Nephron progenitor cell (in vitro differentiated cells): ENCODE measurements at regions not wholly inside any gene's neighbourhood (a gene's known extent, or its start where the extent isn't known, plus 50 kb on each side); places are given as distances from the start of the nearest gene placed in this dataset.

Experiments
- DNase-seq: peaks from one replicate; pipeline ENCODE4 v3.0.0; 2021
- H3K27ac Mint-ChIP-seq: 2 replicates; pipeline ENCODE4 v1.8.0; 2021; ENCODE audit warnings: mild to moderate bottlenecking, moderate library complexity, mixed read lengths
- H3K27me3 Mint-ChIP-seq: 2 replicates; pipeline ENCODE4 v1.8.0; 2021; ENCODE audit warnings: mild to moderate bottlenecking, low read depth, mixed read lengths; ENCODE audit not compliant: poor library complexity
- H3K36me3 Mint-ChIP-seq: 2 replicates; pipeline ENCODE4 v1.8.0; 2021; ENCODE audit warnings: low read depth, mixed read lengths
- H3K4me1 Mint-ChIP-seq: 2 replicates; pipeline ENCODE4 v1.8.0; 2021; ENCODE audit warnings: mixed read lengths
- H3K4me3 Mint-ChIP-seq: 2 replicates; pipeline ENCODE4 v1.8.0; 2021; ENCODE audit warnings: mild to moderate bottlenecking, moderate library complexity, mixed read lengths
- H3K9me3 Mint-ChIP-seq: 2 replicates; pipeline ENCODE4 v1.8.0; 2021; ENCODE audit warnings: mild to moderate bottlenecking, moderate library complexity, mixed read lengths
- CTCF ChIP-seq: fragments of 200-600 bp; sonication (generic); IDR thresholded peaks from 2 replicates; pipeline ENCODE4 v1.5.0; 2021; ENCODE audit warnings: antibody characterized with exemption

- no peak for DNase-seq
- Mint-ChIP-seq H3K27ac (no peak overlapping the region), H3K27me3 (peaks cover 21% of the 10 kb centered on the region), H3K4me1 (peaks cover 53% of the 10 kb centered on the region), H3K9me3 (no peaks in the 10 kb centered on the region), H3K36me3 (no peaks in the 10 kb centered on the region), H3K4me3 (no peak overlapping the region)
- no peak for TF ChIP-seq CTCF
These were observed 197.4 kb downstream of the ERCC6L2 start for GRCh38 chr9:96072930-96073329.

GRCh38 chr9:96071815-96072124, 196.3 kb downstream of the ERCC6L2 start:
- TF ChIP-seq CTCF, result no peak
- H3K9me3 Mint-ChIP-seq, result no peaks in the 10 kb centered on the region
- no peak for DNase-seq
- H3K27ac Mint-ChIP-seq, result no peak overlapping the region
- H3K36me3 Mint-ChIP-seq, result no peaks in the 10 kb centered on the region
- H3K27me3 Mint-ChIP-seq, result peaks cover 21% of the 10 kb centered on the region
- H3K4me3 Mint-ChIP-seq, result no peak overlapping the region
- peaks cover 55% of the 10 kb centered on the region for H3K4me1 Mint-ChIP-seq

GRCh38 chr9:96071076-96071814, 195.8 kb downstream of the ERCC6L2 start:
- peaks cover 55% of the 10 kb centered on the region for H3K4me1 Mint-ChIP-seq
- H3K36me3 Mint-ChIP-seq, result no peaks in the 10 kb centered on the region
- no peak for DNase-seq
- no peak overlapping the region for H3K27ac Mint-ChIP-seq
- no peak overlapping the region for H3K4me3 Mint-ChIP-seq
- H3K9me3 Mint-ChIP-seq, result no peaks in the 10 kb centered on the region
- peak; percentile 51 for TF ChIP-seq CTCF
- H3K27me3 Mint-ChIP-seq, result peaks cover 21% of the 10 kb centered on the region

- no peak for TF ChIP-seq CTCF
- H3K27ac Mint-ChIP-seq, result peak overlapping the region; percentile 15
- H3K27me3 Mint-ChIP-seq, result peaks cover 18% of the 10 kb centered on the region
- no peaks in the 10 kb centered on the region for H3K36me3 Mint-ChIP-seq
- H3K9me3 Mint-ChIP-seq, result no peaks in the 10 kb centered on the region
- no peak overlapping the region for H3K4me3 Mint-ChIP-seq
- no peak for DNase-seq
- H3K4me1 Mint-ChIP-seq, result peaks cover 59% of the 10 kb centered on the region
These were observed 194.2 kb downstream of the ERCC6L2 start for GRCh38 chr9:96069629-96070220.

GRCh38 chr9:96068511-96068910, 193.0 kb downstream of the ERCC6L2 start:
- DNase-seq, result no peak
- Mint-ChIP-seq H3K36me3 (no peaks in the 10 kb centered on the region), H3K4me1 (peaks cover 62% of the 10 kb centered on the region), H3K9me3 (no peaks in the 10 kb centered on the region), H3K4me3 (no peak overlapping the region), H3K27me3 (peaks cover 16% of the 10 kb centered on the region), H3K27ac (no peak overlapping the region)
- no peak for TF ChIP-seq CTCF

DNA sequence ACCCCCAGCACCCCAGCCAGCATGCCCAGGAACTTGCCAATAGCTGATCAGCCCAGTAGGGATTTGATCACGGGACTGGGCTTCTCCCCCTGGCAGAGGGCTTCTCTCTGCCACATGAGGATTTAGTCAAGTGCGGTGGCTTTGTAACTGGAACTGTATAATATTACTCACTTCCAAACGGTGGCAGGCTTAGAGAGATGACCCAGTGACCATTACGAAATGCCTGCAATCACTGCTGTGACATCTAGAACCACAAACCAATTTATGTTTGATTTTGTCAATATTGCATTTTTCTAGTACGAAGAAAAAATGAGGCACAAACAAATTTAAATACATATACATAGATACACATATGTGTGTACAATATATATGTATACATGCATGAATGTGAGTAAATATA, 192.1 kb downstream of the ERCC6L2 start:
- Mint-ChIP-seq H3K27me3 (peaks cover 16% of the 10 kb centered on the region), H3K36me3 (no peaks in the 10 kb centered on the region), H3K4me1 (peaks cover 60% of the 10 kb centered on the region), H3K9me3 (no peaks in the 10 kb centered on the region), H3K27ac (no peak overlapping the region), H3K4me3 (no peak overlapping the region)
- no peak for DNase-seq
- TF ChIP-seq CTCF, result no peak
